Caco-2 (cell line): ENCODE measurements at regions not wholly inside any gene's neighbourhood (a gene's known extent, or its start where the extent isn't known, plus 50 kb on each side); places are given as distances from the start of the nearest gene placed in this dataset.

ENCODE experiments used
- BruUV-seq: library from RNA; stranded (reverse); fragments of 400-500 nt; replicated peaks from 2 replicates; lab custom pipeline; 2021; lab: Mats Ljungman, UMichigan
- CTCF ChIA-PET: fragments of 300-600 bp; sonication (Branson Sonifier 250); formaldehyde crosslinking; loops from one replicate; lab custom pipeline; 2022; ENCODE audit warnings: antibody characterized with exemption; lab: Charles Lee
- POLR2A ChIA-PET: fragments of 300-600 bp; sonication (Branson Sonifier 250); formaldehyde crosslinking; loops from one replicate; lab custom pipeline; 2022; ENCODE audit warnings: antibody characterized with exemption; lab: Charles Lee
- DNase-seq, 2 experiments: peaks; one replicate each; pipeline versions ENCODE4 v3.0.0 to v3.0.0-alpha.2; 2020 to 2022
- H3K27me3 ChIP-seq: replicated peaks from 2 replicates; pipeline ENCODE4 v1.6.0; 2011; ENCODE audit warnings: low read length; ENCODE audit not compliant: control insufficient read depth, insufficient read depth
- H3K36me3 ChIP-seq: 2 replicates; pipeline ENCODE4 v1.5.1; 2011; ENCODE audit warnings: low read length; ENCODE audit not compliant: control insufficient read depth, insufficient read depth
- H3K4me1 ChIP-seq: fragments of 250-450 bp; sonication (Bioruptor Pico); 2 replicates; pipeline ENCODE4 v1.5.1; 2020; ENCODE audit warnings: mild to moderate bottlenecking
- H3K4me3 ChIP-seq: 2 replicates; pipeline ENCODE4 v1.5.1; 2011; ENCODE audit warnings: low read depth, mild to moderate bottlenecking, control low read depth, low read length
- H3K9me3 ChIP-seq: fragments of 250-450 bp; sonication (Bioruptor Pico); 2 replicates; pipeline ENCODE4 v1.5.1; 2020; ENCODE audit warnings: mild to moderate bottlenecking, moderate library complexity
- H3K27ac Mint-ChIP-seq: one replicate; pipeline ENCODE4 v1.8.0; 2022; ENCODE audit warnings: mixed read lengths; ENCODE audit not compliant: unreplicated experiment
- H3K27me3 Mint-ChIP-seq: one replicate; pipeline ENCODE4 v1.8.0; 2022; ENCODE audit warnings: mixed read lengths; ENCODE audit not compliant: insufficient read depth, unreplicated experiment
- H3K36me3 Mint-ChIP-seq: one replicate; pipeline ENCODE4 v1.8.0; 2022; ENCODE audit warnings: mild to moderate bottlenecking, mixed read lengths; ENCODE audit not compliant: insufficient read depth, unreplicated experiment
- H3K4me1 Mint-ChIP-seq: one replicate; pipeline ENCODE4 v1.8.0; 2022; ENCODE audit warnings: low read depth, mixed read lengths; ENCODE audit not compliant: unreplicated experiment
- H3K4me3 Mint-ChIP-seq: one replicate; pipeline ENCODE4 v1.8.0; 2022; ENCODE audit warnings: mild to moderate bottlenecking, moderate library complexity, mixed read lengths; ENCODE audit not compliant: unreplicated experiment
- H3K9me3 Mint-ChIP-seq: one replicate; pipeline ENCODE4 v1.8.0; 2022; ENCODE audit warnings: mixed read lengths; ENCODE audit not compliant: unreplicated experiment
- intact Hi-C: fragments of 100-400 bp; cut with micrococcal nuclease; formaldehyde crosslinking; loops from one replicate; pipeline ENCODE4 v1.10.0; 2022; ENCODE audit not compliant: unreplicated experiment
- TF ChIP-seq, protein P1 (sequence below), 2 experiments: fragments of 200-600 bp in 1 of 2; IDR thresholded peaks; 1 replicate in 1 of 2; 2 replicates in 1 of 2; pipeline versions ENCODE4 v1.5.1 to v1.8.0; 2011 to 2022; ENCODE audit warnings: antibody characterized with exemption in 1 of 2, control low read depth in 1 of 2, inconsistent platforms in 1 of 2, low read depth in 1 of 2, low read length in 1 of 2, mild to moderate bottlenecking in 1 of 2, moderate library complexity in 1 of 2; ENCODE audit not compliant: insufficient read depth in 1 of 2, severe bottlenecking in 1 of 2, unreplicated experiment in 1 of 2

DNA sequence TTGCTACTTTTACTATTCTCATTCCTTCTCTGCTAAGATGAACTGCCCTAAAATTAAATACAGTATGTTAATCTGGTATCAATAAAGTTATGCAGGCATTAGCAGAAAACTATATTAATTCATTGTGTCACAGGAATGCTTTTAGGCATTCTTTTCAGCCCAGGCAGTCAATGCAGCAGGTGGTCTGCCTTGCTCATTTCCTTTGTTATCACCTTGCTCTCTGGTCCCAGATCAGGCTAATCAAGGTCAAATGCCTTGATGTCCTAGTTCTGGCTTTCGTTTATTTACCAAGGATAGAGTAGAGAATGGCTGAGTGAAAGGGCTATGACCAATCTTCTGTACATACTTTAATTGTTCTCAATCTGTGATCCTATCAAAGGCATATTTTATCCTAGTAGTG lies 1023.6 kb downstream of the TMEM182 start:
- no peaks in the 10 kb centered on the region for H3K36me3 ChIP-seq
- no peaks in the 10 kb centered on the region for H3K4me1 ChIP-seq
- H3K27me3 Mint-ChIP-seq = peaks cover 6% of the 10 kb centered on the region
- no peak overlapping the region for H3K27ac Mint-ChIP-seq
- H3K9me3 Mint-ChIP-seq = no peaks in the 10 kb centered on the region
- no peaks in the 10 kb centered on the region for H3K4me1 Mint-ChIP-seq
- H3K9me3 ChIP-seq = no peaks in the 10 kb centered on the region
- intact Hi-C loops = no loop called here
- H3K4me3 Mint-ChIP-seq = no peak overlapping the region
- H3K27me3 ChIP-seq = no peaks in the 10 kb centered on the region
- DNase-seq = no peak
- H3K36me3 Mint-ChIP-seq = no peaks in the 10 kb centered on the region
- BruUV-seq = no TSS peak
- ChIA-PET CTCF (no interaction called here), POLR2A (no interaction called here)
- H3K4me3 ChIP-seq = no peak overlapping the region
- TF ChIP-seq, protein P1, sequence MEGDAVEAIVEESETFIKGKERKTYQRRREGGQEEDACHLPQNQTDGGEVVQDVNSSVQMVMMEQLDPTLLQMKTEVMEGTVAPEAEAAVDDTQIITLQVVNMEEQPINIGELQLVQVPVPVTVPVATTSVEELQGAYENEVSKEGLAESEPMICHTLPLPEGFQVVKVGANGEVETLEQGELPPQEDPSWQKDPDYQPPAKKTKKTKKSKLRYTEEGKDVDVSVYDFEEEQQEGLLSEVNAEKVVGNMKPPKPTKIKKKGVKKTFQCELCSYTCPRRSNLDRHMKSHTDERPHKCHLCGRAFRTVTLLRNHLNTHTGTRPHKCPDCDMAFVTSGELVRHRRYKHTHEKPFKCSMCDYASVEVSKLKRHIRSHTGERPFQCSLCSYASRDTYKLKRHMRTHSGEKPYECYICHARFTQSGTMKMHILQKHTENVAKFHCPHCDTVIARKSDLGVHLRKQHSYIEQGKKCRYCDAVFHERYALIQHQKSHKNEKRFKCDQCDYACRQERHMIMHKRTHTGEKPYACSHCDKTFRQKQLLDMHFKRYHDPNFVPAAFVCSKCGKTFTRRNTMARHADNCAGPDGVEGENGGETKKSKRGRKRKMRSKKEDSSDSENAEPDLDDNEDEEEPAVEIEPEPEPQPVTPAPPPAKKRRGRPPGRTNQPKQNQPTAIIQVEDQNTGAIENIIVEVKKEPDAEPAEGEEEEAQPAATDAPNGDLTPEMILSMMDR (IDR thresholded peaks at IDR 0.05; ENCODE audit: insufficient read depth in 1 of 2, low read depth in 1 of 2, low read length in 1 of 2, severe bottlenecking in 1 of 2, unreplicated experiment in 1 of 2) = no peak

DNA sequence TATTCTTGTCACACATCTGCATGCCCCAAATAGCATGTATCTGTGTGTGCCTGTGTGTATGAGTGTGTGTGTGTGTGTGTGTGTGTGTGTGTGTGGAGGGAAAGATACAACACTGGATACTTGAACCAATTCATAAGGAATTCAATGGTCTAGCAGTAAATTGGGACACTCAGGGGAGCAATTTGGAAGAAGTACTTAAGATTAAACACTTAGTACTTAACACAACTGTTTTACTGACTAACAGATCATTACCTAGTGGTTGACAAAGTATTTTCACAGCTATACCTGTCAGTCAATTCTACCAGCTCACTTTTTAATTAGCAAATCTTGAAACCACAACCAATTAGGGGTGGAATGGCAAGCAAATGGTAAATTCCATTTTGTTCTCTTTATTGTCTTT lies 1024.1 kb downstream of the TMEM182 start:
- ChIA-PET CTCF (no interaction called here), POLR2A (no interaction called here)
- no peak overlapping the region for H3K27ac Mint-ChIP-seq
- no peak overlapping the region for H3K4me3 Mint-ChIP-seq
- no peaks in the 10 kb centered on the region for H3K27me3 ChIP-seq
- H3K27me3 Mint-ChIP-seq = peaks cover 6% of the 10 kb centered on the region
- no peaks in the 10 kb centered on the region for H3K36me3 ChIP-seq
- DNase-seq = no peak
- no peak overlapping the region for H3K4me3 ChIP-seq
- BruUV-seq = no TSS peak
- H3K9me3 ChIP-seq = no peaks in the 10 kb centered on the region
- TF ChIP-seq, protein P1 (IDR thresholded peaks at IDR 0.05; ENCODE audit: insufficient read depth in 1 of 2, low read depth in 1 of 2, low read length in 1 of 2, severe bottlenecking in 1 of 2, unreplicated experiment in 1 of 2) = no peak
- H3K4me1 Mint-ChIP-seq = no peaks in the 10 kb centered on the region
- intact Hi-C loops = no loop called here
- H3K36me3 Mint-ChIP-seq = no peaks in the 10 kb centered on the region
- H3K4me1 ChIP-seq = no peaks in the 10 kb centered on the region
- no peaks in the 10 kb centered on the region for H3K9me3 Mint-ChIP-seq

DNA sequence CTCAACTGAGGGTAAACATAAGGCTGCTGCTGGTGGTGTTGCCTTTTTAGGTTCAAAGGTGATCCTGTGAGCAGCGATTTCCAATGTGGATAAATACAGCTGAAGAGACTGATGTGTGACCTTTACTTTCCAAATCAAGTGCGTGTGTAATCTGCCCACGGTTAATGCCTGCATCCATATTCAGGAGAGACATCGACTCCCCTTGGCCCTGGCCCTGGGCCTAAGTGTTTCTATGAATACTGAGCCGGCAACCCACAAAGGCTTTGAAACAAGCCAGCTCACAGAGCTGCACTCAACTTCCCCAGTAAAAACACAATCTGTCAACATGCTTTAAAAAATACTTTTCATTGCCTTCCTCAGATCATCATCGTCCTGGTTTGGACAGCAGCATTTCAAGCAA lies 1026.6 kb downstream of the TMEM182 start:
- ChIA-PET POLR2A (no interaction called here), CTCF (no interaction called here)
- Mint-ChIP-seq H3K36me3 (no peaks in the 10 kb centered on the region), H3K9me3 (no peaks in the 10 kb centered on the region), H3K27ac (no peak overlapping the region), H3K27me3 (no peaks in the 10 kb centered on the region), H3K4me1 (no peaks in the 10 kb centered on the region), H3K4me3 (no peak overlapping the region)
- H3K27me3 ChIP-seq = no peaks in the 10 kb centered on the region
- H3K36me3 ChIP-seq = no peaks in the 10 kb centered on the region
- intact Hi-C loops = no loop called here
- TF ChIP-seq, protein P1 (IDR thresholded peaks at IDR 0.05; ENCODE audit: insufficient read depth in 1 of 2, low read depth in 1 of 2, low read length in 1 of 2, severe bottlenecking in 1 of 2, unreplicated experiment in 1 of 2) = no peak
- H3K4me1 ChIP-seq = no peaks in the 10 kb centered on the region
- no peak overlapping the region for H3K4me3 ChIP-seq
- no peaks in the 10 kb centered on the region for H3K9me3 ChIP-seq
- DNase-seq = no peak
- BruUV-seq = no TSS peak
